HG03442 (cell line): ENCODE measurements at regions not wholly inside any gene's neighbourhood (a gene's known extent, or its start where the extent isn't known, plus 50 kb on each side); places are given as distances from the start of the nearest gene placed in this dataset.
"Not testable (repeated sequence)": the region's sequence is repeated elsewhere in the genome, so short reads cannot be mapped to it uniquely, and the experiment has no call there.

ENCODE experiments used
- ATAC-seq: cut with Tn5 transposase; IDR thresholded peaks from one replicate; pipeline ENCODE4 v1.9.1; 2021; ENCODE audit warnings: mild to moderate bottlenecking, moderate library complexity; ENCODE audit not compliant: unreplicated experiment

GRCh38 chr10:53440601-53441000 is 668.0 kb upstream of the MBL2 start:
- ATAC-seq = no peak

DNA sequence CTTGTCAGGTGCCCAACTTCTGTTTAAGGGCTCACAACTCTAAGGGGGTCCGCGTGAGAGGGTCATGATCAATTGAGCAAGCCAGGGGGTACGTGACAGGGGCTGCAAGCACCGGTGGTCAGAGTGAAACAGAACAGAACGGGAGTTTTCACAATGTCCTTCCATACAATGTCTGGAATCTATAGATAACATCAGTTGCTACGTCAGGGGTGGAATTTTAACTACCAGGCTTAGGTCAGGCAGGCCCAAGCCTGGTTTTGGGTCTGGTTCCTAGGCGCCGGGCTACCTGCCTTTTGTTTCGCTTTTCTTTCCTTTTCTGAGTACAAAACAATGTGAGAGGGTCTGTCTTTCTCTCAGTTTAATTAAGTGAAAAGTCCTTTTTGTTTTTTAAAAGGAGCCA is 666.5 kb upstream of the MBL2 start:
- ATAC-seq = not testable (repeated sequence)

GRCh38 chr10:53434413-53434812 is 661.8 kb upstream of the MBL2 start:
- ATAC-seq = no peak

GRCh38 chr10:53432035-53432434 is 659.5 kb upstream of the MBL2 start:
- ATAC-seq = no peak

- no peak for ATAC-seq
These were observed 658.4 kb upstream of the MBL2 start for GRCh38 chr10:53430974-53431373.

DNA sequence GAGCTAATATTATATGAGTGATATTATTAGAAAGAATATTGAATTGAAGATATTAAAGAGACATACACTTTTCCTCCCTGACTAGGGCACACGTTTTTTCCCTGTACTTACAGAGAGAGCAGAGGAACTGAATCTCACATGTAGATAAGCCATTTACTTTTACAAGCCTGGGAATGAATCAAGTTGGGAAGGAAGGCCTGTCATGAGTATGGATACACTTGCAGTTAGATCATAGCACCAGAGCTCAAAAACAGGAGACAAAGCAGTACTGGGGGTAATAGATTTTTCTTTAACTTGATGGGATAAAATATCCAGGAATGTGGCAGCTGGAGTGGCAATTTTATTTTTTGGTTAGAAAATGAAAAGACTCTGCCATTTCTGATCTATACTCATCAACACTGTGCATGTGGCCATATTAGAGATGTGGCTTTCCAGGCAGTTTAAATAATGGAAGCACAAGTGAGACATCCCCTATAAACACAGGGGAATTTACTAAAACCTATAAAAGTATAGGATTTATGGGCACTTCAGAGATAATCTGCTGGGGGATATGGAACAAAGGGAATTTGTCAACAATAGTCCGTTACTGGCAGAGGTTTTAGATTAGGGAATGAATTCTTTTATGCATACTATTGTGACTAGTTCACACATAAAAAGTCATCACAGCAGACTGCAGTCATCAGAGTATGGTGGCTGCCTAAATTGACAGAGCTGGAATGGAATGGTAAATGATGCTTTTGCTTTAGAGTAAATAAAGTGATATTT is 657.7 kb upstream of the MBL2 start:
- ATAC-seq = no peak

DNA sequence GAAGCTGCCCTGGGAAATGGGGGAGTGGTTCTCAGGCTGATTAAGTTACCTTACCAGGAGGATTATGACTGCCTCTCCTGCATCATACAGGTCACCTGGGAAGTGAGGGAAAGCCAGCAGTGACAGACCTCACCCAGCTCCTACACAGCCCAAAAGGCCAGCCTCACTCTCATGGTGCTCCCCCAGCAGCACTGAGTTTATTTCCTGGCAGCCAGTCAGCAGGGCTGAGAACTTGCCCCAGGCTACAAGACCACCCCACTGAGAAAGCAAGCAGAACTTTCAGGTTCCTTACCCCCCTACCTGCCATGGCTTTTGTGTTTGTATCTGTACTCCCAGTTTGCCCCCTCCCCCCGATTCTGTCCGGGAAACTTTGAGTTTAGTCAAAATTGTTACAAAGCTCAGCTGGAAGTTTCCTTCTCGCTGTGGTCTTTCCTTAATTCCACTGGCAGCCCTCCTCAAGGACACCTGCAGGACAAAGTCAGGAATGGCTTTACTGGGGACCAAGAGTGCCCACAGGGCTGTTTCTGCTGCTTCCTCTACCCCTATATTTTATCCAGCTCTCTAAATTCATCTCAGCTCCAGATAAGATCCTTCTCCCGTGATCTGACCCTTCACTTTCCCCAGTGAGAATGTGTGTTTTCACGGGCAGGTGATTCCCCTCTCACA is 649.8 kb upstream of the MBL2 start:
- ATAC-seq = no peak

DNA sequence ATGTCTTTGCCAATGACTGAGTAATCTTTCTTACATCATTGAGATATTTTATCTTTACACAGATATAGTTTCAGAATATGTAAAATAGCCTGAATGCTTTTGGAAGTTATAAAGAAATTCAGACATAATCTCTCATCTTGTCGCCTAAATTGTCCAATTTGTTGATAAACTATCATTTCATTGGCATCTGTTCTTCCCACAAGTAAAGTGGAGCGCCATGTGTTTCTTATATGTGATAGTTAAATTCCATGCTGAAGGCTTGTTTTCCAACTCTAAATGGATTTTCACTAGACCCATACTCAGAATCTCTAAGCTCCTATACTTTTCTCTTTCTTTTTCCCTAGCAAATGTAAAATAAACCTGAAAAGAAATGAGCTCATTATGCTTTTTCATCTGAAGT is 640.1 kb upstream of the MBL2 start:
- ATAC-seq = no peak

DNA sequence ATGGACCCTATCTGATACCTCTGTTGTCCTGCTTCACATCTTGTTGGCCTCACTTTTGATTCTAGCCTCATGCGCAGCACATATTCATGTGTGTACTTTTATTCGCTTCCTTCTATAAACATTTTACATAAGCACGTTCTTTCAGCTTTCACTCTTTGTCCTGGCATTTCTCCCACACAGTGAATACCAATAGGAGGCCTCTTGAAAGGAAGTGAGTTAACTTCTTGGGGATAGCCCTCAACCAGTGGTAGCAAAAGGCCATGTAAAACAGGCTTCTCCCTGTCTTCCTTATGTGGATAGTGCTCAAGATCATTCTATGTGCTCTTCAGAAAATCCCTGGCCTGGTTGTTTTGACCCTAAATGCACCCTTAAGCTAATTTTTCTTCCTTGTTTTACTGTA is 633.9 kb upstream of the MBL2 start:
- ATAC-seq = no peak

GRCh38 chr10:53403688-53404087 is 631.1 kb upstream of the MBL2 start:
- ATAC-seq = no peak

GRCh38 chr10:53402594-53402993 is 630.0 kb upstream of the MBL2 start:
- no peak for ATAC-seq

DNA sequence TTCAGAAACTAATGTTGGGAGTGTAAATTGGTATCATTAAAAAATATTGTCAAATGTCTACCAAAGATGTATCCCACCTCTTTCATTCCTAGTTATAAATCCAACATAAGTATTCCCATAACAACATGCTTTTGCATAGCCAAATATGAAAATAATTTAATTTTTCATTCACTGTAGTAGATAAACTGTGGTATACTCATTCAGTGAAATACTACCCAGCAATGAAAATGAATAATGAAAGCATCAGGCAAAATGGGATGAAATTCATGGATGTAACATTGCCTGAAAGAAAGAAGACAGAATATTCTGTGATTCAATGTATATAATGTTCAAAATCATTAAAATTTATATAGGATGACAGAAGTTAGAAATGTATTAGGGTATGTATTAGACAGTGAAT is 629.0 kb upstream of the MBL2 start:
- ATAC-seq = no peak

- no peak for ATAC-seq
These were observed 624.3 kb upstream of the MBL2 start for GRCh38 chr10:53396876-53397275.

GRCh38 chr10:53395449-53395848 is 622.9 kb upstream of the MBL2 start:
- ATAC-seq = no peak

DNA sequence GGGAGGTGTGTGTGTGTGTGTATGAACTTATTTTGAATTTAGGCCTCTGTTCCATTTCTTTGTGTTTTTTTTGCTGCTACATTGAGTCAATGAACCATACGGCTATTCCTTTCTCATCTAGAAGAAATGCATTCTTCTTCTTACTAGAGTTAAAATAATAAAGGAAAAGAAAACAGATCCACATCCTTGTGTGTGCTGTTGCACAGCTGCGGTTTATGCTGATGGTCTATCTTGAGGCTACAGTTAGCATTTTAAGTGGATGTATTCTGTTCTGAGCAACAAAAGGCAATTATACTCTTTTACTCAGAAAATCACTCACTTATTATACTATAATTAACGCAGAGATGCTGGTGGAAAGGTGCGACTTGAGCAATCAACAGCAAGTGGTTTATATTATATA is 615.0 kb upstream of the MBL2 start:
- ATAC-seq = no peak

DNA sequence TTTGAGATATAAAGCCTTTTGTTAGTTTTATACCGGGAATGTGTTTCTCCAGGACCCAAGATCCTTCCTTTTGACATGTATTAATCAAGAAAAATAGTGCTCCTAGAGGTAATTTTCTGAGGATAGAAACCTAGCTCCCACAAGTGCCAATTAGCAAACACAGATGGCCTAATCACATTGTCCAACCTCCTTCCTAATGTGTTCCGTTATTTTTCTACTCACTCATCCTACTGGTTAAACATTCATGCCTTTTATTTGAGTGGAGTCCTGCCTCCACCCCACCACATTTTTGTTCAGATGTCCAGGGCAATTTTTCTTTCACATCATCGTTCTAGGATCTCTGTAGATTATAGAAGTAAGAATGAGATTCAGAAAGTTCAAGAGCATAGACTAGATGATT is 610.0 kb upstream of the MBL2 start:
- ATAC-seq = no peak

DNA sequence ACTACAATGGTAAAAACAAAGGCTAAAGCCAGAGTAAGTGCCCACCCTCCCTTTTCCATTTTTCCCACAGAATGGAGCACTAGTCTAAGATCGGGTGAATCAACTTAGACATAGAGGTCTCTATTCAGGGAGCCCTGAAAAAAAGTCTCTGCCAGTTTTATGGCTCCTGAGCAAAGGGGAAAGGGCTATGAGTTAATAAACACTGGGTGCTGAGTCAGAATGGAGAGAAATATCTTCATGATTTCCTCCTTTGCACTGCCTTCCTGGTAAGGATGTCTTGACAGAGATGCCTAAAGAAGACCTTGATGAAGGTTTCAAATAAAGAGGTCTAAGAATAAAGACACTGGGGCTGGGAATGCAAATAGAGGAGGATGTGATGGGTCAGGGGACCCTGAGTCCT is 607.4 kb upstream of the MBL2 start:
- ATAC-seq = no peak

DNA sequence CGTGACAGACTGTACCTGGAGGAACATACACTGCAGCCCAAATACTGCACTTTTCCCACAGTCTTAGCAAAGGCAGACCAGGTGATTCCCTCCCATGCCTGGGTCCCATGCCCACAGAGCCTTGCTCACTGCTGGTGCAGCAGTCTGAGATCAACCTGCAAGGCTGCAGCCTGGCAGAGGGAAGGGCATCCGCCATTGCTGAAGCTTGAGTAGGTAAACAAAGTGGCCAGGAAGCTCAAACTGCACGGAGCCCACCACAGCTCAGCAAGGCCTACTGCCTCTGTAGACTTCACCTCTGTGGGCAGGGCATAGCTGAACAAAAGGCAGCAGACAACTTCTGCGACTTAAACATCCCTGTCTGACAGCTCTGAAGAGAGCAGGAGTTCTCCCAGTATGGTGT is 597.8 kb upstream of the MBL2 start:
- ATAC-seq = no peak

DNA sequence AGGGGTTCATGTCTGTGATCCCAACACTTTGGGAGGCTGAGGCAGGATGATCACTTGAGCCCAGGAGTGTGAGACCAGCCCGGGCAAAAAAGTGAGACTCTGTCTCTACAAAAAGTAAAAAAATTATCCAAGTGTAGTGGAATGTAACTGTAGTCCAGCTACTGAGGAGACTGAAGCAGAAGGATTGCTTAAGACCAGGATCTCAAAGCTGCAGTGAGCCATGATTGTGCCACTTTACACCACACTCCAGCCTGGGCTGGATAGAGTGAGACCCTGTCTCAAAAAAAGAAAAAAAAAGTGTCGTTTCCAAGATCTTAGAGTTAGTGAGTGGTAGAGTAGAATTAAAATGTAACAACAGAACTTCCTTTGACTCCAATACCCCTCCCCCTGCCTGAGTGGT is 589.4 kb upstream of the MBL2 start:
- ATAC-seq = no peak

- no peak for ATAC-seq
These were observed 588.7 kb upstream of the MBL2 start for GRCh38 chr10:53361281-53361680.

DNA sequence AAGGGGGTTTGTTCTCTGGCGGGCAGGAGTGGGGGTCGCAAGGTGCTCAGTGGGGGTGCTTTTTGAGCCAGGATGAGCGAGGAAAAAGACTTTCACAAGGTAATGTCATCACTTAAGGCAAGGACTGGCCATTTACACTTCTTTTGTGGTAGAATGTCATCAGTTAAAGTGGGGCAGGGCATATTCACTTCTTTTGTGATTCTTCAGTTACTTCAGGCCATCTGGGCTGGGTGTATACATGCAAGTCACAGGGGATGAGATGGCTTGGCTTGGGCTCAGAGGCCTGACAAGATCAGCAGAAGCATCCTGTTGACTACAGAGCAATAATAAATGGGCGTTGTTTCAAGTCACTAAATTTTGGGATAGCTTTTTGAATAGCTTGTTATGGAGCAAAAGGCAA is 586.4 kb upstream of the MBL2 start:
- ATAC-seq = not testable (repeated sequence)

GRCh38 chr10:53358536-53358935 is 586.0 kb upstream of the MBL2 start:
- ATAC-seq = no peak

DNA sequence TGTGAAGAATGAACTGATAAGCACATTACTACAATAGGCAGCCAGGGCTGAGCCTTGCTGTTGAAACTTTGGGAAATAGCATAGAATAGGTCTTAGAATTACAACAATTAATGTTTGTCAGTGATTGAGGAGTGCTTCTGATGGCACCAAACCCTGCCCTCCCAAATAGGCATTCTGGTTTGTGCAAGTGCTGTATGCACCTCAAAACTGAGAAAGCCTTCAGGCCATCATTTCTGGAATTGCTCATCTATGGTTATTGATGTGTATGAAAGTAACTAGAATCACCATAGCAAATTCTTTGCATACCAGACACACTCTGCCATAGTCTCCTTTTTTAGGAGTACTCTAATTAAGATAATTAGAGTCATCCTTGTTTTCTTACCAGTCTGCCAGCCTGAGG is 585.0 kb upstream of the MBL2 start:
- ATAC-seq = no peak
